Uterus (tissue), 3 donors: ENCODE measurements at regions not wholly inside any gene's neighbourhood (a gene's known extent, or its start where the extent isn't known, plus 50 kb on each side); places are given as distances from the start of the nearest gene placed in this dataset.
"Not testable (repeated sequence)": the region's sequence is repeated elsewhere in the genome, so short reads cannot be mapped to it uniquely, and the experiment has no call there.

Experiments used
- DNase-seq, 2 donors: peaks; one replicate each; pipeline ENCODE4 v3.0.0-alpha.2; 2019 to 2020
- H3K27ac ChIP-seq, 2 donors: fragments of 200-600 bp; sonication (generic); 1 replicate in 1 of 2; 2 replicates in 1 of 2; pipeline ENCODE4 v1.5.1; 2016 to 2018
- H3K27me3 ChIP-seq, 2 donors: fragments of 200-600 bp; sonication (generic); one replicate each; pipeline ENCODE4 v1.5.1; 2018 to 2019; ENCODE audit warnings: control low read depth in 1 of 2
- H3K36me3 ChIP-seq, 2 donors: fragments of 200-600 bp; sonication (generic); one replicate each; pipeline ENCODE4 v1.5.1; 2019; ENCODE audit warnings: control low read depth in 1 of 2
- H3K4me1 ChIP-seq, 2 donors: fragments of 200-600 bp; sonication (generic); one replicate each; pipeline ENCODE4 v1.5.1; 2018 to 2019; ENCODE audit warnings: control low read depth in 1 of 2
- H3K4me3 ChIP-seq, 2 donors: fragments of 200-600 bp; sonication (generic); 1 replicate in 1 of 2; 2 replicates in 1 of 2; pipeline ENCODE4 v1.5.1; 2018 to 2019; ENCODE audit warnings: mild to moderate bottlenecking in 1 of 2
- H3K9me3 ChIP-seq, 2 donors: fragments of 200-600 bp; sonication (generic); one replicate each; pipeline ENCODE4 v1.5.1; 2019; ENCODE audit warnings: control low read depth in 1 of 2
- POLR2A ChIP-seq, 2 donors: fragments of 450-650 bp; IDR thresholded peaks; one replicate each; pipeline ENCODE4 v1.6.1; 2016; ENCODE audit warnings: antibody characterized with exemption in 2 of 2, mild to moderate bottlenecking in 1 of 2, moderate library complexity in 1 of 2
- intact Hi-C: fragments of 100-400 bp; cut with DNase I; formaldehyde crosslinking; loops from one replicate; pipeline ENCODE4 v1.15.1; 2023; ENCODE audit warnings: low total_unique reads
- TF ChIP-seq, protein P1 (sequence below), 4 experiments: fragments of 200-600 bp in 2 of 4; fragments of 450-650 bp in 2 of 4; sonication (generic) in 2 of 4; IDR thresholded peaks; one replicate each; pipeline ENCODE4 v1.5.1; 2016 to 2019; ENCODE audit warnings: antibody characterized with exemption in 4 of 4, mild to moderate bottlenecking in 2 of 4, moderate library complexity in 1 of 4
- donor health status: DM: yes; HTN: yes; CAD: no.

DNA sequence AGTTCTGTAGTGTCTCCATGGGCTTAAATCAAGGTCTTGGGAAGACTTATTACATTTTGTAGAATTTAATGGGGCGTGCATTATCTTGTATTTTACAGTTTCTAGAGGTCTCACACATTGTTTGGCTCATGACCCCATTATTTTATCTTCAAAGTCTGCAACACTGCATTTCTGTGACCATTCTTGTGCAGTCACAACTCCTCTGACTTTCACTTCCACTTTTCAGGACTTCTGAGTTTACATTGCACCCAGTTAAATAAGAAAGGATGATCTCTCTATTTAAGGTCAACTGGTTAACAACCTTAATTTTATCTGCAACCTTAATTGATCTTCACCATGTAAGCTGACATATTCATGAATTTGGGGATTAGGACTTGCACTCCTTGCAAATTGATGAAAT lies 1186.6 kb downstream of the MRPL39 start:
- no peak overlapping the region for H3K4me3 ChIP-seq
- no peak for DNase-seq
- no peaks in the 10 kb centered on the region for H3K9me3 ChIP-seq
- H3K27ac ChIP-seq = no peak overlapping the region
- H3K27me3 ChIP-seq = no peaks in the 10 kb centered on the region
- no peak for TF ChIP-seq POLR2A (IDR thresholded peaks at IDR 0.05)
- TF ChIP-seq, protein P1, sequence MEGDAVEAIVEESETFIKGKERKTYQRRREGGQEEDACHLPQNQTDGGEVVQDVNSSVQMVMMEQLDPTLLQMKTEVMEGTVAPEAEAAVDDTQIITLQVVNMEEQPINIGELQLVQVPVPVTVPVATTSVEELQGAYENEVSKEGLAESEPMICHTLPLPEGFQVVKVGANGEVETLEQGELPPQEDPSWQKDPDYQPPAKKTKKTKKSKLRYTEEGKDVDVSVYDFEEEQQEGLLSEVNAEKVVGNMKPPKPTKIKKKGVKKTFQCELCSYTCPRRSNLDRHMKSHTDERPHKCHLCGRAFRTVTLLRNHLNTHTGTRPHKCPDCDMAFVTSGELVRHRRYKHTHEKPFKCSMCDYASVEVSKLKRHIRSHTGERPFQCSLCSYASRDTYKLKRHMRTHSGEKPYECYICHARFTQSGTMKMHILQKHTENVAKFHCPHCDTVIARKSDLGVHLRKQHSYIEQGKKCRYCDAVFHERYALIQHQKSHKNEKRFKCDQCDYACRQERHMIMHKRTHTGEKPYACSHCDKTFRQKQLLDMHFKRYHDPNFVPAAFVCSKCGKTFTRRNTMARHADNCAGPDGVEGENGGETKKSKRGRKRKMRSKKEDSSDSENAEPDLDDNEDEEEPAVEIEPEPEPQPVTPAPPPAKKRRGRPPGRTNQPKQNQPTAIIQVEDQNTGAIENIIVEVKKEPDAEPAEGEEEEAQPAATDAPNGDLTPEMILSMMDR (IDR thresholded peaks at IDR 0.05) = no peak
- intact Hi-C loops = no loop called here
- H3K4me1 ChIP-seq = no peaks in the 10 kb centered on the region
- H3K36me3 ChIP-seq = no peaks in the 10 kb centered on the region

DNA sequence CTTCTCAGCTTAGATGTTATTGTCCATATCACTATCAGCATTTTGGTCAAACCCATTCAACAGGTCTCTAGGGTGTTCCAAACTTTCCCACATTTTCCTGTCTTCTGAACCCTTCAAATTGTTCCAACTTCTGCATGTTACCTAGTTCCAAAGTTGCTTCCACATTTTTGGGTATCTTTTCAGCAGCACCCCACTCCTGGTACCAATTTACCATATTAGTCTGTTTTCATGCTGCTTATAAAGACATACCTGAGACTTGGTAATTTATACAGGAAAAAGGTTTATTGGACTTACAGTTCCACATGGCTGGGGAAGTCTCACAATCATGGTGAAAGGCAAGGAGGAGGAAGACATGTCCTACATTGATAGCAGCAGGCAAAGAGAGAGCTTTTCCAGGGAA lies 1187.6 kb downstream of the MRPL39 start:
- intact Hi-C loops, H3K4me1 ChIP-seq, H3K4me3 ChIP-seq, H3K27ac ChIP-seq, H3K36me3 ChIP-seq, H3K27me3 ChIP-seq, H3K9me3 ChIP-seq, DNase-seq: not testable (repeated sequence)

DNA sequence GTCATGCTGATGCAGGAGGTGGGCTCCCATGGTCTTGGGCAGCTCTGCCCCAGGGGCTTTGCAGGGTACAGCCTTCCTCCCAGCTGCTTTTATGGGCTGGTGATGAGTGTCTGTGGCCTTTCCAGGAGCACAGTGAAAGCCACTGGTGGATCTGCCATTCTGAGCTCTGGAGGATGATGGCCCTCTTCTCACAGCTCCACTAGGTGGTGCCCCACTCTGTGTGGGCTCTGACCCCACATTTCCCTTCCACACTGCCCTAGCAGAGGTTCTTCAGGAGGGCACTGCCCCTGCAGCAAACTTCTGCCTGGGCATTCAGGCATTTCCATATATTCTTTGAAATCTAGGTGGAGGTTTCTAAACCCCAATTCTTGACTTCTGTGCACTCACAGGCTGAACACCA lies 1188.6 kb downstream of the MRPL39 start:
- H3K27ac ChIP-seq = no peak overlapping the region
- H3K4me3 ChIP-seq = no peak overlapping the region
- no peak for TF ChIP-seq POLR2A (IDR thresholded peaks at IDR 0.05)
- TF ChIP-seq, protein P1 (IDR thresholded peaks at IDR 0.05) = no peak
- no peak for DNase-seq
- H3K36me3 ChIP-seq = no peaks in the 10 kb centered on the region
- H3K9me3 ChIP-seq = no peaks in the 10 kb centered on the region
- no peaks in the 10 kb centered on the region for H3K27me3 ChIP-seq
- H3K4me1 ChIP-seq = no peaks in the 10 kb centered on the region
- intact Hi-C loops = no loop called here

DNA sequence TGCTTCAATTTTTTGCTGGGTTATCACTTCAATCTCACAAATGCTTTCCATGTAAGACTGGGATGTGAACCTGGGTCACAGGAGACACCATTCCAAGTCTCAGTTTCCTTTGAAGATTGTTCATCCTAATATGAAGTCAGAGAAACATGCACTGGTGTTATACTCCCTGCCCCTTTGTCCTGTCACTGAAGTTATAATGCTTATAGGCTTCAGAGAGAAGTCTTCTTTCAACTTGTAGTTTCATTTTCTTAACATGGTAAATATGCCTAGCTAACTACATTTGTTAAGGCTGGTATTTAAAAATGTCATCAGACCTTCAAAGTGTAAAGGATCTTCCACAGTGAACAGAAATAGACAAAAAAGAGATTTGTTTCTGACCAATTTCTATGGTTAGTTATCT lies 1195.9 kb downstream of the MRPL39 start:
- no peaks in the 10 kb centered on the region for H3K4me1 ChIP-seq
- no peak for TF ChIP-seq POLR2A (IDR thresholded peaks at IDR 0.05)
- TF ChIP-seq, protein P1 (IDR thresholded peaks at IDR 0.05) = no peak
- intact Hi-C loops = no loop called here
- no peak overlapping the region for H3K27ac ChIP-seq
- H3K4me3 ChIP-seq = no peak overlapping the region
- H3K36me3 ChIP-seq = no peaks in the 10 kb centered on the region
- H3K27me3 ChIP-seq = no peaks in the 10 kb centered on the region
- no peaks in the 10 kb centered on the region for H3K9me3 ChIP-seq
- no peak for DNase-seq

GRCh38 chr21:24403221-24403620 lies 1204.1 kb downstream of the MRPL39 start:
- intact Hi-C loops = no loop called here
- H3K4me3 ChIP-seq = no peak overlapping the region
- no peaks in the 10 kb centered on the region for H3K9me3 ChIP-seq
- TF ChIP-seq POLR2A (IDR thresholded peaks at IDR 0.05) = no peak
- TF ChIP-seq, protein P1 (IDR thresholded peaks at IDR 0.05) = no peak
- H3K36me3 ChIP-seq = no peaks in the 10 kb centered on the region
- H3K27me3 ChIP-seq = no peaks in the 10 kb centered on the region
- DNase-seq = no peak
- H3K4me1 ChIP-seq = no peaks in the 10 kb centered on the region
- no peak overlapping the region for H3K27ac ChIP-seq

DNA sequence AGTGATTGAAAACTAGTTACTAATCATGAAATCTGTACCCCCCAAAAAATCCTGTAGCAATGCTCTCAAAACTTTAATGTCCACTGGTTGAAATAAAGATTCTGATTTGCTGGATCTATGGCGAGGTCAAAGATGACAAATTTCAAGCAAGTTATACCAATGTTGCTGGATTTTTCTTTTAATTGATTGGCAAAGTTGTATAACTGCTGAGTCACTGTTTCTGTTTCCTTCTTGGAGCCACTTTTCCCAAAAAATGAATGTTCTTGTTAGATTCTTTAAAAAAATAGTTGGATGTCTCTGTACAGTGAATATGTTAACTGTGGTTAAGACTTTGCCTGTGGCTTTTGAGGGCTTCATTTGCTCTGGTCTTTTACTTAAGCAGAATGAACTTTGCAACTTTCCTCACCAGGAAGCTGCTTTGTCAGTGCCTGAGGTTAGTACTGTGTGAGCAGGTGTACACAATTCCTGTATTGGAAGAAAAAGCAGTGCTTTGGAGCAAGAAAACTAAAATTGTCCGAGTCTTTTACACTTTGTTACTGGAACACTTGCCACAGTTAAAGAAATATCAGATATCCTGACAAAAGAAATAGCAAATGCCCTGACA lies 1211.9 kb downstream of the MRPL39 start:
- Histone ChIP-seq H3K27ac (no peak overlapping the region), H3K36me3 (no peaks in the 10 kb centered on the region), H3K27me3 (peaks cover 0 to 6% of the 10 kb centered on the region in 2 donors), H3K4me1 (no peaks in the 10 kb centered on the region), H3K4me3 (no peak overlapping the region), H3K9me3 (no peaks in the 10 kb centered on the region)
- no peak for DNase-seq
- TF ChIP-seq POLR2A (IDR thresholded peaks at IDR 0.05) = no peak
- TF ChIP-seq, protein P1 (IDR thresholded peaks at IDR 0.05) = no peak
- intact Hi-C loops = no loop called here
